Transverse colon (tissue), 4 donors: ENCODE measurements at regions not wholly inside any gene's neighbourhood (a gene's known extent, or its start where the extent isn't known, plus 50 kb on each side); places are given as distances from the start of the nearest gene placed in this dataset.

Experiments
- DNase-seq: peaks from one replicate; pipeline ENCODE4 v3.0.0-alpha.2; 2019
- H3K27ac ChIP-seq, 4 donors: fragments of 200-600 bp; sonication (generic); 2 replicates each; pipeline ENCODE4 v1.5.1; 2016 to 2018; ENCODE audit warnings: inconsistent platforms in 4 of 4
- H3K27me3 ChIP-seq: fragments of 200-600 bp; sonication (generic); 2 replicates; pipeline ENCODE4 v1.5.1; 2017; ENCODE audit warnings: inconsistent platforms
- H3K36me3 ChIP-seq, 4 donors: fragments of 200-600 bp; sonication (generic); 2 replicates each; pipeline ENCODE4 v1.5.1; 2017 to 2019; ENCODE audit warnings: inconsistent platforms in 4 of 4
- H3K4me1 ChIP-seq, 4 donors: fragments of 200-600 bp; sonication (generic); 2 replicates each; pipeline ENCODE4 v1.5.1; 2017 to 2020; ENCODE audit warnings: inconsistent platforms in 4 of 4
- H3K4me3 ChIP-seq, 4 donors: fragments of 200-600 bp; sonication (generic); 1 replicate in 1 of 4; 2 replicates in 3 of 4; pipeline versions ENCODE4 v1.5.1 to v1.6.1; 2017 to 2019; ENCODE audit warnings: inconsistent platforms in 4 of 4
- H3K9me3 ChIP-seq, 2 donors: fragments of 200-600 bp; sonication (generic); 2 replicates each; pipeline ENCODE4 v1.5.1; 2017 to 2019; ENCODE audit warnings: inconsistent platforms in 2 of 2
- EP300 ChIP-seq: sonication (generic); formaldehyde crosslinking; IDR thresholded peaks from one replicate; pipeline ENCODE4 v1.6.1; 2017; ENCODE audit warnings: antibody characterized with exemption, low read depth
- POLR2A ChIP-seq: fragments of 450-650 bp; IDR thresholded peaks from one replicate; pipeline ENCODE4 v1.6.1; 2016; ENCODE audit warnings: antibody characterized with exemption, mild to moderate bottlenecking, moderate library complexity
- POLR2AphosphoS5 ChIP-seq, 3 donors: sonication (generic); formaldehyde crosslinking; IDR thresholded peaks; one replicate each; pipeline ENCODE4 v1.6.1; 2016; ENCODE audit warnings: antibody characterized with exemption in 3 of 3
- WGBS, 2 donors: methylation state at CpG; one replicate each; pipeline ENCODE4 v1.1.5; 2018; ENCODE audit warnings: low coverage in 1 of 2; 5-methylcytosine and 5-hydroxymethylcytosine counted together
- in situ Hi-C, 4 donors: fragments of 200-750 bp; cut with MboI; loops; one replicate each; pipeline versions ENCODE4 v1.15.0 to v1.15.1; 2017; ENCODE audit warnings: low sequenced_read_pairs in 3 of 4, low pct_ligation_motif_present in 1 of 4, low pct_unique_long_range_greater_than_20kb in 1 of 4
- intact Hi-C: fragments of 100-400 bp; cut with DNase I; formaldehyde crosslinking; loops from one replicate; pipeline ENCODE4 v1.15.1; 2023; ENCODE audit warnings: low total_unique reads
- TF ChIP-seq, protein P1 (sequence below), 5 experiments: fragments of 200-600 bp in 3 of 5; fragments of 450-650 bp in 2 of 5; sonication (generic) in 3 of 5; IDR thresholded peaks; 1 replicate in 2 of 5; 2 replicates in 3 of 5; pipeline ENCODE4 v1.5.1; 2016 to 2017; ENCODE audit warnings: antibody characterized with exemption in 5 of 5, inconsistent platforms in 3 of 5, mild to moderate bottlenecking in 2 of 5, moderate library complexity in 1 of 5

DNA sequence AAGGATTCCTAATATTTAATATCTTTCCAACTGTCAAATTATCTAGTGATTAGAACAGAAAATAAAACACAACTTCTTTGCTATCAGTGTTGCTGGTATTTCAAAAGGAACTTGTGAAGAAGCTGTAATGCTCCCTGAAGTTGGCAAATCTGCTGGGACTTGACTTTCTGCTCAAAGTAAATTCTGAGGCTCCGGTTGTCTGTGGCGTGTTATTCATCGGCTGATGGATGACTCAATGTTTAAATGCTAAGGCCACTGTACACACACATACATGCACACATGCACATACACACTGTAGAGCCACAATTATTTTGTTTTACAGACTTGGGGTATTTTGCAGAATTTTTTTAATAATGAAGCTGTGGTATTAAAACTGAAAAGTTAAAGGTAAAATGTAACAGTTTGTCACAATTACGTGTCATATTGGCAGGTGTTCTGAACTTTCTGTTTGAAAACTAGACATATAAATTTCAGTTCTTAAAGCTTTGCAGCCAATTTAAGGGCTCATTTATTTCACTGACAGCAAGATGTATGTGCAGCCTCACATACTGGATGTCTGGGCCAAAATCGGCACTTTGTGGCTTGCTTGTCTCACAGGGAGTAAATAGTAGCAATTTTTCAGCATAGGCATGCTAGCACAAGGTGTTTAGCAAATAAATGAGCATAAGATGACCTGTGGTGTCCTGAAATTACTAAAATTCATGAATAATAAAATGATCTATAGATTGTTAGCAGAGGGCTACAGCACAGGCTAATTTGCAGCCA lies 1691.7 kb upstream of the PCDH20 start:
- H3K4me1 ChIP-seq = no peaks in the 10 kb centered on the region
- TF ChIP-seq POLR2A = no peak
- no peak for TF ChIP-seq EP300
- TF ChIP-seq POLR2AphosphoS5 (IDR thresholded peaks at IDR 0.05) = no peak
- TF ChIP-seq, protein P1, sequence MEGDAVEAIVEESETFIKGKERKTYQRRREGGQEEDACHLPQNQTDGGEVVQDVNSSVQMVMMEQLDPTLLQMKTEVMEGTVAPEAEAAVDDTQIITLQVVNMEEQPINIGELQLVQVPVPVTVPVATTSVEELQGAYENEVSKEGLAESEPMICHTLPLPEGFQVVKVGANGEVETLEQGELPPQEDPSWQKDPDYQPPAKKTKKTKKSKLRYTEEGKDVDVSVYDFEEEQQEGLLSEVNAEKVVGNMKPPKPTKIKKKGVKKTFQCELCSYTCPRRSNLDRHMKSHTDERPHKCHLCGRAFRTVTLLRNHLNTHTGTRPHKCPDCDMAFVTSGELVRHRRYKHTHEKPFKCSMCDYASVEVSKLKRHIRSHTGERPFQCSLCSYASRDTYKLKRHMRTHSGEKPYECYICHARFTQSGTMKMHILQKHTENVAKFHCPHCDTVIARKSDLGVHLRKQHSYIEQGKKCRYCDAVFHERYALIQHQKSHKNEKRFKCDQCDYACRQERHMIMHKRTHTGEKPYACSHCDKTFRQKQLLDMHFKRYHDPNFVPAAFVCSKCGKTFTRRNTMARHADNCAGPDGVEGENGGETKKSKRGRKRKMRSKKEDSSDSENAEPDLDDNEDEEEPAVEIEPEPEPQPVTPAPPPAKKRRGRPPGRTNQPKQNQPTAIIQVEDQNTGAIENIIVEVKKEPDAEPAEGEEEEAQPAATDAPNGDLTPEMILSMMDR (IDR thresholded peaks at IDR 0.05) = no peak
- WGBS, 2 donors = 48 to 71% methylated on average over 2 to 5 of the region's 5 CpGs
- DNase-seq = no peak
- H3K27me3 ChIP-seq = no peaks in the 10 kb centered on the region
- no peak overlapping the region for H3K27ac ChIP-seq
- in situ Hi-C loops (no loop called here), intact Hi-C loops (no loop called here)
- no peaks in the 10 kb centered on the region for H3K9me3 ChIP-seq
- no peaks in the 10 kb centered on the region for H3K36me3 ChIP-seq
- no peak overlapping the region for H3K4me3 ChIP-seq

- DNase-seq = no peak
- Histone ChIP-seq H3K36me3 (no peaks in the 10 kb centered on the region), H3K27ac (no peak overlapping the region), H3K4me1 (no peaks in the 10 kb centered on the region), H3K27me3 (no peaks in the 10 kb centered on the region), H3K9me3 (no peaks in the 10 kb centered on the region), H3K4me3 (no peak overlapping the region)
- TF ChIP-seq POLR2A = no peak
- TF ChIP-seq, protein P1 (IDR thresholded peaks at IDR 0.05) = no peak
- TF ChIP-seq POLR2AphosphoS5 (IDR thresholded peaks at IDR 0.05) = no peak
- TF ChIP-seq EP300 = no peak
- intact Hi-C loops (no loop called here), in situ Hi-C loops (no loop called here)
- 88 to 90% methylated on average over 1 of the region's 1 CpG for WGBS, 2 donors
Observed at GRCh38 chr13:63094717-63095116, 1679.1 kb upstream of the PCDH20 start.

DNA sequence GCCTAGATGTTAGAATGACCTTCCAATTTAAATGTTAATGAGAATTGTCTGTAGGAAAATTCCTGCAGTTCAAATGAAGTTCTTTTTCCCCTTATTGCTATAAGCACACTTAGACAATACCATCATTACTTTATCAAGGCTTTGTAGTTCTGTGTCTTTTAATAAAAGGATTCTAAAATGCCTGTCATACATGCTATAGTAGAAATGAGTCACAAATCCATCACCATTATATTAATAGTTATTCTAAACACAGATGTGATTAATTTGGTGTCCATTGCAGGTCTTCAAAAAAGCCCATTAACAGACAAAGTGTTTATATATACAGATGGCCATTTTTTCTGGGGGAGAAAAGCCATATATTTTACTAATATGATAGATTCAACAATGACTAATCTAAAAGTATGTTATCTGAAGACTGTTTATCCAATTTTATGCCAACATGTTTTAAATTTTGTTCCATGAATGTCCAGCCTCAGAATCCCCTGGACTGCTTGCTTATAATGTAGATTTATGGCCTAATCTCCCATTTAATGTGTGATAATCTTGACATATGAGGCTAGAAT lies 1678.3 kb upstream of the PCDH20 start:
- no peaks in the 10 kb centered on the region for H3K36me3 ChIP-seq
- H3K27me3 ChIP-seq = no peaks in the 10 kb centered on the region
- H3K9me3 ChIP-seq = no peaks in the 10 kb centered on the region
- intact Hi-C loops (no loop called here), in situ Hi-C loops (no loop called here)
- TF ChIP-seq POLR2AphosphoS5 (IDR thresholded peaks at IDR 0.05) (no peak), POLR2A (no peak)
- H3K27ac ChIP-seq = no peak overlapping the region
- H3K4me1 ChIP-seq = no peaks in the 10 kb centered on the region
- no peak for DNase-seq
- no peak overlapping the region for H3K4me3 ChIP-seq

- Histone ChIP-seq H3K27me3 (no peaks in the 10 kb centered on the region), H3K36me3 (no peaks in the 10 kb centered on the region), H3K9me3 (no peaks in the 10 kb centered on the region), H3K4me3 (no peak overlapping the region), H3K27ac (no peak overlapping the region), H3K4me1 (no peaks in the 10 kb centered on the region)
- DNase-seq = no peak
- in situ Hi-C loops = no loop called here
- WGBS, 2 donors = 88 to 98% methylated on average over 1 of the region's 1 CpG
- intact Hi-C loops = no loop called here
- TF ChIP-seq POLR2AphosphoS5 (IDR thresholded peaks at IDR 0.05) = no peak
- TF ChIP-seq, protein P1 (IDR thresholded peaks at IDR 0.05) = no peak
Observed at GRCh38 chr13:63092456-63092855, 1676.8 kb upstream of the PCDH20 start.
